ENCODE measurements at regions not wholly inside any gene's neighbourhood (a gene's known extent, or its start where the extent isn't known, plus 50 kb on each side); places are given as distances from the start of the nearest gene placed in this dataset.

DNA sequence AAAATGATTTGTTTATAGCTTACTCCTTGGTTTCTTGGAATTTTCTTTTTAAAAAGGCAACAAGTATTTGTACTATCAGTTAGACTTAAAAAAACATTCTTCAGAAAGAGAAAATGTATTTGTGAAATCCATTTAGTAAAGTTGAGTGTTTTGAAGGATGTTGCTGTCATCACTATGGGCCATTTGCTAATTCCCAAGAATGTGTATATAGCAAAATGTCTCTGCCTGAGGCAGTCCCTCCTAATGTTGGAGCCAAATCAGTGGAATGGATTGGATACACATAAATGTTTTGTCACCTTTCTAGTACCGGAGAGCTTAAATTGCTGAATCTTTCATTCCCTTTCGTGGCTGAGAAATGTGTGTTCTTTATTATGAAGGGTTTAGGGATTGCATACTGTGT is 890.2 kb upstream of the ZEB2 start:
- Histone ChIP-seq H3K9me3 (ENCODE audit: severe bottlenecking) (no peaks in the 10 kb centered on the region), H3K4me3 (ENCODE audit: severe bottlenecking) (no peak overlapping the region), H3K36me3 (ENCODE audit: low read depth) (no peaks in the 10 kb centered on the region), H3K27me3 (ENCODE audit: insufficient read depth, poor library complexity, severe bottlenecking) (no peaks in the 10 kb centered on the region), H3K27ac (ENCODE audit: poor library complexity, severe bottlenecking) (no peak overlapping the region), H3K4me1 (ENCODE audit: insufficient read depth, poor library complexity, severe bottlenecking) (no peaks in the 10 kb centered on the region)
- DNase-seq (ENCODE audit: low spot score), result no peak
- TF ChIP-seq, protein P1, sequence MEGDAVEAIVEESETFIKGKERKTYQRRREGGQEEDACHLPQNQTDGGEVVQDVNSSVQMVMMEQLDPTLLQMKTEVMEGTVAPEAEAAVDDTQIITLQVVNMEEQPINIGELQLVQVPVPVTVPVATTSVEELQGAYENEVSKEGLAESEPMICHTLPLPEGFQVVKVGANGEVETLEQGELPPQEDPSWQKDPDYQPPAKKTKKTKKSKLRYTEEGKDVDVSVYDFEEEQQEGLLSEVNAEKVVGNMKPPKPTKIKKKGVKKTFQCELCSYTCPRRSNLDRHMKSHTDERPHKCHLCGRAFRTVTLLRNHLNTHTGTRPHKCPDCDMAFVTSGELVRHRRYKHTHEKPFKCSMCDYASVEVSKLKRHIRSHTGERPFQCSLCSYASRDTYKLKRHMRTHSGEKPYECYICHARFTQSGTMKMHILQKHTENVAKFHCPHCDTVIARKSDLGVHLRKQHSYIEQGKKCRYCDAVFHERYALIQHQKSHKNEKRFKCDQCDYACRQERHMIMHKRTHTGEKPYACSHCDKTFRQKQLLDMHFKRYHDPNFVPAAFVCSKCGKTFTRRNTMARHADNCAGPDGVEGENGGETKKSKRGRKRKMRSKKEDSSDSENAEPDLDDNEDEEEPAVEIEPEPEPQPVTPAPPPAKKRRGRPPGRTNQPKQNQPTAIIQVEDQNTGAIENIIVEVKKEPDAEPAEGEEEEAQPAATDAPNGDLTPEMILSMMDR (IDR thresholded peaks at IDR 0.05; ENCODE audit: poor library complexity, severe bottlenecking), result no peak
- no peak for ATAC-seq (ENCODE audit: low read depth)

DNA sequence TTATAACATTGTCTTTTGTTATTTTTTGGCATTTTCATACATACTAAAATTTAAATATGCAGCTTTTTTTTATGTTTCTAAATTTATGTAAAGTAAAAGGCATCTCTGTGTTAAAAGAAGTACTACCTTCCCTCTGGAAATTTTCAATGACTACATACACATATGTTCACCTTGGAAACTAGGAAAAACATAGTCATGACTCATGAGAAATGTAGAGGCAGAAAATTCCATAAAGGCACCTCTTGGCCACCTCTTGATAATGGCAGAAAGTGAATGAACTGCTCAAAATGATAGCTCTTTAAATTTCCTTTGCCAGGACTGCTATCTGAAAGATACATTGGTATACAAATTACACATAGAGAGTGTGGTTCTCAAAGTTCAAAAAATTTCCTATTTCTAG is 889.1 kb upstream of the ZEB2 start:
- no peaks in the 10 kb centered on the region for H3K9me3 ChIP-seq (ENCODE audit: severe bottlenecking)
- H3K4me1 ChIP-seq (ENCODE audit: insufficient read depth, poor library complexity, severe bottlenecking), result no peaks in the 10 kb centered on the region
- ATAC-seq (ENCODE audit: low read depth) (no peak), DNase-seq (ENCODE audit: low spot score) (no peak)
- TF ChIP-seq, protein P1 (IDR thresholded peaks at IDR 0.05; ENCODE audit: poor library complexity, severe bottlenecking), result no peak
- no peak overlapping the region for H3K4me3 ChIP-seq (ENCODE audit: severe bottlenecking)
- no peaks in the 10 kb centered on the region for H3K27me3 ChIP-seq (ENCODE audit: insufficient read depth, poor library complexity, severe bottlenecking)
- no peaks in the 10 kb centered on the region for H3K36me3 ChIP-seq (ENCODE audit: low read depth)
- H3K27ac ChIP-seq (ENCODE audit: poor library complexity, severe bottlenecking), result no peak overlapping the region

GRCh38 chr2:145404690-145405089 is 884.8 kb upstream of the ZEB2 start:
- no peaks in the 10 kb centered on the region for H3K27me3 ChIP-seq (ENCODE audit: insufficient read depth, poor library complexity, severe bottlenecking)
- TF ChIP-seq, protein P1 (IDR thresholded peaks at IDR 0.05; ENCODE audit: poor library complexity, severe bottlenecking), result no peak
- no peak for ATAC-seq (ENCODE audit: low read depth)
- H3K27ac ChIP-seq (ENCODE audit: poor library complexity, severe bottlenecking), result no peak overlapping the region
- no peak for DNase-seq (ENCODE audit: low spot score)
- H3K4me1 ChIP-seq (ENCODE audit: insufficient read depth, poor library complexity, severe bottlenecking), result no peaks in the 10 kb centered on the region
- no peak overlapping the region for H3K4me3 ChIP-seq (ENCODE audit: severe bottlenecking)
- no peaks in the 10 kb centered on the region for H3K36me3 ChIP-seq (ENCODE audit: low read depth)
- H3K9me3 ChIP-seq (ENCODE audit: severe bottlenecking), result no peaks in the 10 kb centered on the region

- TF ChIP-seq, protein P1 (IDR thresholded peaks at IDR 0.05; ENCODE audit: poor library complexity, severe bottlenecking), result no peak
- H3K36me3 ChIP-seq (ENCODE audit: low read depth), result no peaks in the 10 kb centered on the region
- ATAC-seq (ENCODE audit: low read depth), result no peak
Measured at GRCh38 chr2:145402706-145403277, 882.9 kb upstream of the ZEB2 start.

DNA sequence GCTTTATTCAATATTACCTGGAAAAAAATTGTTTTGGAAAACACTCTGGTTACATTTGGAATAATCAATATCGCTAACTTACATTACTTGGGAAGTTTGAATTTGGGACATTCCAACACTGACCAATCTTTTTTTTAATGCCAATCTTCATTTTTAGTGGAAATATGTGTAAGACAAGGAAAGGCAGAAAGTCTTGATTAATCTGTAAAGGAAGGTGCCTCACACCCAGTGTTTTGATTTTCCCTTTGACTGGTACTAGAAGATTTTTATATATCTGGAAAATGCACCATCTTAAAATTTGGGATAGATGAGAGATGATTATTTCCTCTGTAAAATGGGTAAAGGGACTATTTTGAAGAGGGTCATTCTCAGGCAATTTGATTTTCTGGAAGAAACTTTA is 879.2 kb upstream of the ZEB2 start:
- no peak overlapping the region for H3K4me3 ChIP-seq (ENCODE audit: severe bottlenecking)
- H3K4me1 ChIP-seq (ENCODE audit: insufficient read depth, poor library complexity, severe bottlenecking), result no peaks in the 10 kb centered on the region
- DNase-seq (ENCODE audit: low spot score) (no peak), ATAC-seq (ENCODE audit: low read depth) (no peak)
- TF ChIP-seq, protein P1 (IDR thresholded peaks at IDR 0.05; ENCODE audit: poor library complexity, severe bottlenecking), result no peak
- H3K36me3 ChIP-seq (ENCODE audit: low read depth), result no peaks in the 10 kb centered on the region
- no peak overlapping the region for H3K27ac ChIP-seq (ENCODE audit: poor library complexity, severe bottlenecking)
- H3K9me3 ChIP-seq (ENCODE audit: severe bottlenecking), result no peaks in the 10 kb centered on the region
- H3K27me3 ChIP-seq (ENCODE audit: insufficient read depth, poor library complexity, severe bottlenecking), result no peaks in the 10 kb centered on the region

More at GRCh38 chr2:145402706-145403277, 882.9 kb upstream of the ZEB2 start:
- Histone ChIP-seq H3K27me3 (ENCODE audit: insufficient read depth, poor library complexity, severe bottlenecking) (no peaks in the 10 kb centered on the region), H3K4me1 (ENCODE audit: insufficient read depth, poor library complexity, severe bottlenecking) (no peaks in the 10 kb centered on the region), H3K9me3 (ENCODE audit: severe bottlenecking) (no peaks in the 10 kb centered on the region), H3K27ac (ENCODE audit: poor library complexity, severe bottlenecking) (no peak overlapping the region), H3K4me3 (ENCODE audit: severe bottlenecking) (no peak overlapping the region)
- no peak for DNase-seq (ENCODE audit: low spot score)

Data from RWPE2 (cell line).